ENCODE measurements at regions not wholly inside any gene's neighbourhood (a gene's known extent, or its start where the extent isn't known, plus 50 kb on each side); places are given as distances from the start of the nearest gene placed in this dataset.

DNA sequence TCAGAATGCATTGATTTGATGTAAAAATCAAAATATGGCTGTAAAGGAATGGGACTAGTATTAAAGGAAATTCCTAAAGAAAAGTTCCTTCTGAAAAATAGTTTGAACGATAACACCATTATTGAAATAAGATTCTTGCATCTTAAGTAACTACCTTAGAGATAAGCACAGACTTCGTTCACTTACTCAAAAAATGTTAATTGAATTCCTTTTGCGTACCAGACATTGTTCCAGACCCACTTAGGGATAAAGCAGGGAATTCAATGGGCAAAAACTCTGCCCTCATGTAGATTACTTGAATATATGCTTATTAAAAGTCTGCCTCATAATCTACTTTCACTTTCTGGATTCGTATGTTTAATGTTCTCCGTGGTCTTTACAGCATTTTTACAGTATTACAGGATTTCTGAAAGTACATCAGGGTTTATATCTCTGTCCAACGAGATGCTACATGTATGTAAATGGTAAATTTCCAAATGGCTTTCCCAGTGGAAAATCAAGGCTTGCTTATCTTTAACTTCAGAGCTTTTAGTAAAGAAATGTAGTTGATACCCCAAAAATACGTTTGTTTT lies 213.7 kb downstream of the GXYLT1 start:
- no peak for DNase-seq

DNA sequence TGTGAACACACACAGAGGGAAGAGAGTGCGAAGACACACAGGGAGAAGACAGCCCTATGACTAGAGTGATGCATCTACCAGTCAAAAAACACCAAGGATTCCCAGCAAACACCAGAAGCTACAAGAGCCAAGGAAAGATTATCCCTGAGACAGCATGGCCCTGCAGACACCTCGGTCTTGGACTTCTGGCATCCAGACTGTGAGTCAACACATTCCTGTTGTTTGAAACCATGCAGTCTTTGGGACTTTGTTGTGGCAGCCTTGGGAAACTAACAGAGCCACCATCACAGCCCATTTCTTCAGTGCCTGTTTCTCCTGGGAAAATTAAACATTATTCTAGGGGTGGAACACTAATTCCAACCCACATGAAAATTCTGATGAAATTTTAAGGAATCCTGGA lies 220.6 kb downstream of the GXYLT1 start:
- no peak for DNase-seq

DNA sequence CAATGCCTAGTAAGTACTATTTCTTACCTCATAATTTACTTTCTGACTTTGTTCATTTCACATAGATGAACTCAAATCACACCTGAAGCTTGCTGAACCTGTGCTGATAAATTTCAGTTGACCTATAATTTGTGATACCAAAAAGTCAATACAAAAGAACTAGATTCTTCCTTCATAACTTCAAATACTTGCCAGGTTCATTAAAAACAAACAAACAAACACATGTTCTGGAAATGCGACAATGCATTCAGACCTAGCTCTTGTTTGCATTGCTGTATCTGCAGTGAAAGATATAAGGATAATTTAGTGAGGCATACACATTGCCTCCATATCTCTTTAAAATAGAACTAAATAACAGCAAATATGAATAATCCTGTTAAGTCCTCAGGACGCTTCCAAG lies 221.3 kb downstream of the GXYLT1 start:
- no peak for DNase-seq

DNA sequence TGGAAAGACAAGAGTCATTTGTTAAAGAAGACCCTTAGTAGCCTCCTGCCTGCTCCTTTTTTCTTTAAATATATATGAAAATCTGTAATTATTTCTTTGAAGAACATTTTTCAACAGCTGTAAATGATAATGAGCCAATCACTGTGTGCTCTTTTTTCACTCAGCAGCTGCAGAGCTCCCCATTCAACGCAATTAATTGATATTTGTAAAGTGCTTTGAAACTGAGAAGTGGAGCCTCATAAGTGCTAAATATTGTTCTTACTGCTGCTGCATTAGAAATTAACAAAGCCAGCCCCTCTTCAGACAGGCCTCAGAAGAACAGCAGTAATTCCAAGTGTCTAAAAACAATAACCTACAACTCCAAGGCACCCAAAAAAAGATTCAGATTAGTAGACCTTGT lies 224.3 kb downstream of the GXYLT1 start:
- no peak for DNase-seq

DNA sequence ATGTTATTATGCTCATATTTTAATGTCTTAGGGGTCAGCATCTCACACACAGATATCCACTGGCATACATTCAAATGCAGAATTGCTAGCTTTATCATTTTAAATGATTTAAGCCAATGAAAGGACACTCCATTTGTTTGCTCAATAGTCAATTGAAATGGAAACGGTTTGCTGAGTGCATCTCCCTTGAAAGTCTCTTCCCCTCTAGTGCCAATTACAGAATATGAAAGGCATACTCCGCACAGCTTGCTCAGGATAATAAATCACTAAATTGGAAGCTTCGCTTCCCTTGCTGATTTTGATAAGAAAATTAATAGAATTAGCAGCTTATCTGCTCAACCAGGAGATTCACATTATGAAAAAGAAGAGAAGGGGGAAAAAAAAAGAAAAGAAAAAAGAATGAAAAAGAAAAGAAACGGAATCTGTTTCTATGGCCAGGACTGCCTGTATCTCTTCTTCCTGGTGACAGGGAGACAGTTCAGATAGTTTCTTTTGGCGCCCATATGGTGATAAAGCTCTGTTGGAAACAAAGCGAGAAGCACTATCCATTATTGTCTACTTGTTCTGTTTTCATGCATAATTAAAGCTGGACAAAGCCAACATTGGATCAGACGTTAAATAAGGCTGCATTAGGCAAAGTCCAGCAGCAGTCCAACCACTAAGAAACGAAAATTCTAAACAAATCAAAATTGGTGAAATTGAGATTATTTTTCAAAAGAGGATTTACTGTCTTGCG lies 225.0 kb downstream of the GXYLT1 start:
- no peak for DNase-seq

DNA sequence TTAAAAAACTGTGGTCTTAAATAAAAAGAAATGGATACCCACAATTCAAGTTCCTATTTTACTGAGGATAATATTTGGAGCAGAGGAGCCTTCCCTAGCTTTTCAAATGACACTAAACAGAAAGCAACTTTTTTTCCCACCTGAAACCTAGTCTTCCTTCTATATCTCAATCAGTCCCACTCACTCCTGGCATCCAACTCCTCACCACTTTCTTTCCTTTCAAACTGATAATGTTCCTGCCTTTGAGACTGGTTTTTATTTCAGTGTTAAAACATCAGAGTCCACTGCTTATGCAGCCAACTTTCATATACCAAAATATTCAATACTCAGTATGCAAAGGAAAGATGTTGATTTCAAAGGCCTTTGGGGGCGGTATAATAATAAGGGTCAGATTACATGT lies 225.6 kb downstream of the GXYLT1 start:
- no peak for DNase-seq

DNA sequence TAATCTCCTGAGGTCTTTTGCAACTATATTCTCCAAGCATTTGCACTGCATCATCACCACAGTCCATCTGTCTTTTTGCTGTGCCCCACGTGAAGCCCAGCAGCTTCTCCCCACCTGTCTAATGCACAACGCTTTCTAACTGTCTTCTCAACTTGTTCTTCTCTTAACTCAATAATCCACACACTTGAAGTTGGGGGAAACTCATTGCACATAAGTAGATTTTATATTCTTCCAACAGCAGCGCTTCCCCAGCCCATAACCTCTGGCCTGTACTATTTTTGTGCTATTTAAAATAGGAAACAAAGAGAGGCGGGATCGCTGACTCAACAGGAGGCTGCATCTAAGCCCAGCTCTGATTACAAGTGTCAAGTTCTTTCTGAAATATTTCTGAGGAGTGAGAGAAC lies 226.7 kb downstream of the GXYLT1 start:
- no peak for DNase-seq

DNA sequence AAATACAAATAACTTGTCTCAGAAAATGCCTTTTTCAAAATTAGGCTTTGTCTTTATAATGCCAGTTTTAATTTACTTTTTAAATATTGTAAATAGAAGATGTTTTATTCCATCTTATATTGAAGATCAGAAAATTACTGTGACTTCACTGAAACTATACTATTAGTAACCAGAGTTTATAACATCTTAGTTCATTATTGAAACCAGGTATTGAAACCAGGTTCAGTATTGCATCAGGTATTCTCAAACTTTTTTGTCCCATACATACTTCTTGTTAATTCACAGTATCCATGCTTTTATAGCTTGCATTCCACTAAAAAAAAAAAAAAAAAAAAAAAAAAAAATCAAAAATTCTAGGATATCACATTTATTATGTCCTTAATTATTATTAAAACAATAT lies 227.5 kb downstream of the GXYLT1 start:
- DNase-seq = no peak

DNA sequence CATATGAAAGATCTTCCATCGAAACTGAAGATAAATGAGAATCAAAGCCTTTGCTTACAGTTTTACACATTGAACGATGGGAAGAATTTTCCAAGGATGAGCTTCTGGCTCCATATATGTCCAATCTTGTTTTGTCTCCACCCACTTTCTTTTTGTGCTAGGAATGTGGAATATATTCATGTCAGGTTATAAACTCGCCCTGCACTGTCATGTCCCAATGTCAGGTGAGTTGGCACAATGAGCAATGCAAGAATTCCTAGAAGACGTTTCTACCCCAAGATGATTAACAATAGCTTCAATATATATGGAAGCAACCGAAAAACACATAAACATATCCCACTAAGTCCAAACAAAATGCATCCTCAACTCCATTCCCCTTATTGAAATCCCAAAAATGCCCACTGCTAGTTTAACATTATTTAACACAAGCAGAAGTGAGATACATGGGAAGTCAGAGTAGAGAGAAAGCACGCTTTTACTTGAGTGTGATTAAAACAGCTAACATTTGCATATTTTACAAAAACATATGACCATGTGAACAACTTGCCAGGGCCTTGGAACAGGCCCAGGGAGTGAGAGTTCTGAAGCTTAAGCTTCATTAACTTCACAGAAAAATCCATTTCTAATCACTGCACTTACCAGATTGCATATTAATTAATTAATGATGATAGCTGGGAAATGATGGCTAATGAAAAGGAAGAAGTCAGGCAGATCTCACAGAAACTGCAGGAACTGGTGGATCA lies 233.9 kb downstream of the GXYLT1 start:
- DNase-seq = no peak

DNA sequence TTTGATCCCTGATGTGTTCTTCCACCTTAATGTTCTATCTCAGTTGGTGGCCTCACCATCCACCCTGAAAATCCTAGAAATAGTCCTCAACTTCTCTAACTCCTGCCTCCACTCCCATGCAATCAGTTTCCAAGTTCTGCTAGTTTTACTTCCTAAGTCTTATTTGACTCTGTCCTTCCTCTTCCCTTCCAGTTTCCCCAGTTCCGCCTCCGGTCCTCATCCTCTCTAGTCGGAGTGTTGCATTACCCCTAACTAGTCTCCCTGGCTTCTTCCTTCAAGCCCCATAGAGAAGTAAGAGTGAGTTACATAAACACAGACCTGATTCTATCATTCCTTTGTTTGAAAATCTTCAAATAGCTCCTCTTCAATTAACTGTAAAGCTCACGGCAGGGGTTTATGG lies 236.5 kb downstream of the GXYLT1 start:
- DNase-seq = no peak

DNA sequence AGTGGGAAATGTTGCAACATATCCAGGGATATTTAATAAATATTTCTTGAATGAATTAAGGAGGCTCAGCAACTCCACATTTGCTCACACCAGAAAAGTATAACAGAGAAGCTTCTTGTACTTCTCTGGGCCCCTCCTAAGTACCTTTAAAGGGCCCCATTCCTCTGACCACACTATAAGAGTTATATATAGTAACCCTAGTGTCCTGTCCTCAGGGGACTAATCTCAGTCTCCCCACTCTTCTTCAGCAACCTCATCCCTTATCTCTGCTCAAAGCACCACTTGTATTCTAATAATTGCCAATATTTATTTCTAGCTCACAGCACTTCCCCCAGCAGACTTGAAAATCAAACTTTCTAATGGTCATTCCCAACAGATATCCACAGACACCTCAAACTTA lies 237.1 kb downstream of the GXYLT1 start:
- no peak for DNase-seq

DNA sequence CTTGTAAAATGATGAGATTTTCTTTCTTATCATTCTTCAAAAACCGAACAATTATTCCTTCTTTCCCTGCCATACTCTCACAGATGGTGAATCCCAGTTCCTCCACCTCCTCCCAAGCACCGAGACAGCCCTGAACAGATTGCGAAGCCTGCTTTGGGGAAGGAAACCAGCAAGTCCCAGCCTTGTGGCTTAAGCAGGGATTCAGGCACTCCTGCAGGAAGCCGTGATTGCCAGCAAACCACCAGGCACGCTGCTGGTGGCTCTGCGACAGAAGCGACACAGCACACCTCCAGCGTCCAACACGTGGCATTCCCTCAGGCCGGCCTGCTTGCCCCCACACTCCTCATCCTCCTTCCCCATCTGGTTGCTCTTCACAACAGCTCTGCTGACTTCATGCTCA lies 237.7 kb downstream of the GXYLT1 start:
- DNase-seq = no peak

DNA sequence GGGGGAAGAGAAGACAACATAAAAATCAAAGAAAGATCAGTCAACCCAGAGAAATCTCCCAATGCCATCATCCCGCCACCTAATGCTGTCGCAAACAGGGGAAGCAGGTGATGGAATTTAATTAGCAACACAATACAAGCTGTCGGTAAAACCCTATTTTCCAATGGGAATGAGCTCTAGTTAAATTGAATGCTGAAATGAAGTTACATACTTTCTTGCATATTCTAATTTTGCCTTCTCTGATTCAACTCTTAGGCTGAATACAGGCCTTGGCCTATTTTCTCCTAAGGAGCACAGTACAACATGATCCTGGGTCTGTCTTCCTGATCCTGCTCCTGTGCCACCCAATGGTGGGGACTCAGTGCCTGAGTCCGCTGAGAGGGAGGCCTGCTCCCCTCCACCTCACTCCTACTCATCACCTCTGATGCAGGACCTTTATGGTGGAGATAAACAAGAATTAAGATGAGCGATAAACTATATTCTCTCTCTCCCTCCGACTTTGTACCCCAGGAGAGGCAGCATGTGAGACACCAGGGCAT lies 238.8 kb downstream of the GXYLT1 start:
- no peak for DNase-seq

DNA sequence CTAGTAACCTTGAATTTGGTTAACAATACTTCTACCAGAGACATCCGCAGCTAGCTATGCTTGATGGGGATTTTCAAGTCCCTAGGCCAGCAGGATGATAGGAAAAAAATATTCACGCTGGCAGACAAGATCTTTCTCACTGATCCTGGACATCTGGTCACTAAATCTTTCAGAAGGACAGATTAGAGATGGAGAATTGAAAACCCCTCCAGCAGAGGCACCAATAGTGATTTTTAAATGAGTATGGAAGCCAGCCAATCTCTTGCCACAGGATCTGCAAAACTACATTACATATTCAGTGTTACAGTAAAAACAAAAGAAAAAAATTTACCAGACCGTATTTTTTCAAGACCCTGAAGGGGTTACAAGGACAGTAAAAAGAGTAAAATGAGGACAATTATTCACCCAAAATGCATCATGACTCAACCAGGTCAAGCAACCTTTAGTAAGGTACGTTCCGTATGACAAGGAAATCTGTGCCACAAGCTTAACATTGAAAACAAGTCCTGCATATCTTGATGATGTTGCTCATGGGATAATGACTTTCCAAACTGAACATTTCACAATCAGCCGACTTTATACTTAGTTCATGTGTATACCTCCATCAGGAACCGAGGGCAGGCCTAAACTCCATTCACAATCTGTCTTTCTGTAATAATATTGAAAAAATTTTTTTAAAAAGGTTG lies 239.5 kb downstream of the GXYLT1 start:
- no peak for DNase-seq

DNA sequence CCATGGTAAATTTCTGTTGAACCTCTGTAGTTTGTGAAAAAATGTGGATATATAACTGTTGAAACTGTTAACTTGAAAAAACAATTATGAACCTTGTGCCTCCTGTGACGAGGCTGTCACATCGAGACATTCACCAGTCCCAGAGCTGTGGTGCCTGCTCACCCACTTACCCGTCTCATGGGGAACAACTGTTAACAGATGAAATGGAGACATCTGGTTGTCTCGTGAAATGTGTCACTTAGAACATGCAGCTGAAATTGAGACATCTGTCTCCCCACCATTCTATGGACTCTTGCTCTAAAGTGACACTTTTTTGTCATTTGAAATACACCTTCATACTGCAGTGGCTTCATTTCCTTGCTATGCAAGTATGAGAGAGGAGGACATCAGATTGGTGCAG lies 240.6 kb downstream of the GXYLT1 start:
- DNase-seq = no peak

DNA sequence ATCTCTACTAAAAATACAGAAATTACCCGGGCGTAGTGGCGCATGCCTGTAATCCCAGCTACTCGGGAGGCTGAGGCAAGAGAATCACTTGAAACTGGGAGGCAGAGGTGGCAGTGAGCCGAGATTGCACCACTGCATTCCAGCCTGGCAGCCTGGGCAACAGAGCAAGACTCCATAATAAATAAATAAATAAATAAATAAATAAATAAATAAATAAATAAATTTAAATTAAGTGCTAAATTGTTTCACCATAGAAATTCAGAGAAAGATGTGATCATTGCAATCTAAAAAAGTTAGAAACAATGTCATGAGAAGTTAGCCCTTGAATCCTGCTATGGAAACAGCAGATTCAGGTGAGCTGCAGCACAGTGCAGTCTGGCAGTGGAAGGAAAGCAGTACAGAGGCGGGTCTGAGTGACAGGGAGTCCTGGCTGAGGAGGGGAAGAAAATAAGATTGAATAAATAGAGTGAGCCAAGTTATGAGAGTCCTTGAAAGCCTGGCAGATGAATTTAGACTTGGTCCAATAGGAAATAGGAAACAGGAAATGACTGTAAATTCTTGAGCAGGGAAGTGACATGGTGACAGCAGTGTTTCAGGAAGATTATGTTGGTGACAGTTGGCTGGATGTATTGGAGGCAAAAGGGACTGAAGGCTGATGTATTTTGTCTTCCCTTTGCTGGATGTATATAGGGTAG lies 241.5 kb downstream of the GXYLT1 start:
- no peak for DNase-seq

DNA sequence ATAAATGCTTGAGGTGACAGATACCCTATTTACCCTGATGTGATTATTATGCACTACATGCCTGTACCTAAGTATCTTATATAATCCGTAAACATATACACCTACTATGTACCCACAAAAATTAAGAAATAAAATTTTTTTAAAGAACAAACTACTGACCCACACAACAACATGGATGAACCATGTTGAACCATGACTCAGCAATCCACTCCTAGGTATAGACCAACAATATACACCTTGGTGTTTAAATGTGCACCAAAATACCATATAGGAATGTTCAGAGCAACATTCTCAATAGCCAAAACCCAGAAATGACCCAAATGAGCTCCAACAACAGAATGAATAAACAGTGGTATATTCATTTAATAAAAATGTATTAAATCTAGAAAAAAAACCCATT lies 245.1 kb downstream of the GXYLT1 start:
- DNase-seq = no peak

DNA sequence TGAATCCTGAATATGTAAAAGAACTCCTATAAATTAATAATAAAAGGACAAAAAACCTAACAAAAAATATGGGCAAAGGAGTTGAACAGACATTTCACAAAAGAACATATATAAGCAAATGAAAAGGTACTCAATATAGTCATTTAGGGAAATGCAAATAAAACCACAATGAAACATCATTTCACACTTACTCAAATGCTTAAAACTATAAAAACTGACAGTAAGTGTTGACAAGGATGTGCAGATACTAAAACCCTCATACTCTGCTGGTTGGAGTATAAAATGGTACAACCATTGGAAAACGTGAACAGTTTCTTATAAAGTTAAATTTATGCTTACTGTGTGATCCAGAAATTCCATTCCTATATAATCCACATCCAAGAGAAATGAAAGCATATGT lies 247.1 kb downstream of the GXYLT1 start:
- DNase-seq = no peak

DNA sequence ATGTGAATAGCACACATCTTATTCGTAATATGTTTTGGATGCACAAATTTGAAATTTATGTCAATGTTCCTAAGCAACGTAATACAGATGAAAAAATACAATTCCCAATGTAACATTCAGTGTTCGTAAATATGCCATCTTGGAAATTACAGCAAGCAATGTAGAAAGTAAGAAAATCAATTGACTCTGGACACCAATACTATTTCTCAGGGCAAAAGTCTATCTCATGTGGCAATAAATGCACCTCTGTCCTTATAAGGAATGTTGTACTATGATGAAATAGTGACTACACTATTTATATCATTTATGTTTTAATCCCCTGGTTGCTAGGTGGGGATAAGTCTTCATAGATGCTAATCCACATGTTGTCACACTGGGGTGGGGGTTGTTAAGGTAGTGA lies 251.2 kb downstream of the GXYLT1 start:
- DNase-seq = no peak

DNA sequence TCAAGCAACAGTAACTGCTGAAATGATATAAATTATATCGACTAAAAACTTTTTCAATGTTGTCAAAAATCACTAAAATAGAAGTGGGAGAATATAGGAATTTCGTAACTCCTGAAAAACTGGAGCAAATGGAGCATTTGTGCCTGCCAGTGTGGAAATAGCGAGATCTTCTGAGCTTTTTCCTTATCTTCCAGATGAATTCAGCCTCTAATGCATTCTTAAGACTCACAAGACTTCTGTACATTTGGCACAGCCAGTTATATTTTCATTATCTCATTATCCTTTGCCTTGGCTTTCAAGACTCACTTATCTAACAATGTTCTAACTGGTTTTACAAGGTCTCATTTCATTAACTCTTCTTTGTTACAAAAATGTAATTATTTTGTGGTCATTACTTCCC lies 252.4 kb downstream of the GXYLT1 start:
- no peak for DNase-seq

DNA sequence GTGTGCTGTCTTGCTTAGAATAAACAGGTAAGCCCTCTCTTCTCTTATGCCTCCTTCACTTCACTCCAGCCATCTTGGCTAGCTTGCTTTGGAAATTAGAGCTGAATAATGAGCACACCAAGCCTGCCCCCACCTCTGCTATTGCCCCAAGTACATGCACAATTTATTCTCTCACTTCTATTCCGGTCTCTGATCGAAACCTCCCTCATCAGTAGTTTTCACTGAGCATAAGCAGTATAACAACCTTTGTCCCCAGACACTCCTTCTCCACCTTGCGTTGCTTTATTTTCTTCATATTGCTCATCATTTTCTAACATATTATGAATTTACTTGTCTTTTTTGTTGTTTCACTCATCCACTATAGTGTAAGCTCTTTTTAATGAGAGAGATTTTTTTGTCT lies 253.4 kb downstream of the GXYLT1 start:
- DNase-seq = no peak

DNA sequence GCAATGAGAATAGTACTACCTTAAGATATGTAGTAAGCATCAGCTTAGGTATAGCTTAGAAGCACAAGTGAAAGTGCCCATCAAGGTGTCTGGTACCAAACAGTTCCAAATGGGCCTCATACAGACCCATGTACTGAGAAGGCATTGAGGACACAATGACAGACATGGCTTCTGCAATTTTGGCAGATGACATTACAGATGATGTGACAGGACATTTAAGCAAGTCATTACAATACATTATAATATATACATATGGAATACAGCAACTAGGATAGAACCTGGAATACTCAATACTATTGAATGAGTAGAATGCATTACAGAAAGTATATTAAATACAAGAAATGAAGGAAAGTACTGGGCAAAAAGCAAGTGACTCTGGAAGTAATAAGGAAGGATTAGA lies 256.4 kb downstream of the GXYLT1 start:
- no peak for DNase-seq

All from occipital lobe (tissue), 1 donor.